Ectodermal cell (in vitro differentiated cells): ENCODE measurements at regions not wholly inside any gene's neighbourhood (a gene's known extent, or its start where the extent isn't known, plus 50 kb on each side); places are given as distances from the start of the nearest gene placed in this dataset.

Experiments
- H3K27ac ChIP-seq: 2 replicates; pipeline ENCODE4 v1.7.0; 2013; ENCODE audit warnings: mild to moderate bottlenecking, low read depth, low read length; ENCODE audit not compliant: insufficient read depth, poor library complexity, severe bottlenecking
- H3K27me3 ChIP-seq: 2 replicates; pipeline ENCODE4 v1.7.0; 2013; ENCODE audit warnings: mild to moderate bottlenecking, low read length; ENCODE audit not compliant: insufficient read depth, control insufficient read depth, poor library complexity, severe bottlenecking
- H3K36me3 ChIP-seq: one replicate; pipeline ENCODE4 v1.7.0; 2013; ENCODE audit warnings: low read length; ENCODE audit not compliant: control insufficient read depth, insufficient read depth
- H3K4me1 ChIP-seq: one replicate; pipeline ENCODE4 v1.7.0; 2013; ENCODE audit warnings: low read length; ENCODE audit not compliant: control insufficient read depth, insufficient read depth
- H3K4me3 ChIP-seq: 2 replicates; pipeline ENCODE4 v1.7.0; 2013; ENCODE audit warnings: low read depth, low read length, control low read depth; ENCODE audit not compliant: insufficient read depth
- H3K9me3 ChIP-seq: 2 replicates; pipeline ENCODE4 v1.7.0; 2013; ENCODE audit warnings: mild to moderate bottlenecking, low read length, moderate library complexity; ENCODE audit not compliant: control insufficient read depth
- WGBS, 2 experiments: methylation state at CpG; one replicate each; pipeline ENCODE4 v1.1.7; 2013; ENCODE audit warnings: missing lambda C conversion rate in 2 of 2; 5-methylcytosine and 5-hydroxymethylcytosine counted together

DNA sequence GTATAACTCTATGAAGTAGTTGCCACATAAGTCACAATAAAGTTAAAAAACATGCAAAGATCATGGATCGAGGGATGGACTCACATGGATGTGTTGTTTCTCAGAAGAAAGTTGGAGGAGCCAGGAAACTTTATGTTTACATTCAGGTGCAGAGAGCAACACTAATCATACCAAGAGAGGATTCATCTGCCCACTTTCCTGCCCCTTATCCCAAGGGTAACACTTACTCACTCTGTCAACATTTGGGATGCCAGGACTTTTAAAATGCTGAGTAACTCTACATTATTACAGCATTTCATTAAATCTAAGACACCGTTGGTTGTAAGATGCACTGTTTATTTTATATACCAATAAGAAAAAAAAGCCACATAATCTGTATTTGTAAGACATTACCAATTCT, 170.4 kb downstream of the KCNE4 start:
- 97 to 100% methylated on average over 1 of the region's 2 CpGs for WGBS, 2 experiments
- Histone ChIP-seq H3K36me3 (no peaks in the 10 kb centered on the region), H3K27ac (no peak overlapping the region), H3K9me3 (no peaks in the 10 kb centered on the region), H3K4me1 (no peaks in the 10 kb centered on the region), H3K27me3 (no peaks in the 10 kb centered on the region), H3K4me3 (no peak overlapping the region)

- 71 to 94% methylated on average over 1 of the region's 1 CpG for WGBS, 2 experiments
- Histone ChIP-seq H3K27ac (no peak overlapping the region), H3K4me1 (no peaks in the 10 kb centered on the region)
Observed at GRCh38 chr2:223223156-223223555, 171.2 kb downstream of the KCNE4 start.

GRCh38 chr2:223225266-223225665, 173.3 kb downstream of the KCNE4 start:
- WGBS, 2 experiments: 95 to 96% methylated on average over 3 of the region's 3 CpGs
- Histone ChIP-seq H3K27me3 (no peaks in the 10 kb centered on the region), H3K9me3 (no peaks in the 10 kb centered on the region), H3K36me3 (no peaks in the 10 kb centered on the region), H3K4me1 (no peaks in the 10 kb centered on the region), H3K4me3 (no peak overlapping the region), H3K27ac (no peak overlapping the region)

More at GRCh38 chr2:223223156-223223555, 171.2 kb downstream of the KCNE4 start:
- H3K36me3 ChIP-seq: no peaks in the 10 kb centered on the region
- H3K27me3 ChIP-seq: no peaks in the 10 kb centered on the region
- no peaks in the 10 kb centered on the region for H3K9me3 ChIP-seq
- no peak overlapping the region for H3K4me3 ChIP-seq

DNA sequence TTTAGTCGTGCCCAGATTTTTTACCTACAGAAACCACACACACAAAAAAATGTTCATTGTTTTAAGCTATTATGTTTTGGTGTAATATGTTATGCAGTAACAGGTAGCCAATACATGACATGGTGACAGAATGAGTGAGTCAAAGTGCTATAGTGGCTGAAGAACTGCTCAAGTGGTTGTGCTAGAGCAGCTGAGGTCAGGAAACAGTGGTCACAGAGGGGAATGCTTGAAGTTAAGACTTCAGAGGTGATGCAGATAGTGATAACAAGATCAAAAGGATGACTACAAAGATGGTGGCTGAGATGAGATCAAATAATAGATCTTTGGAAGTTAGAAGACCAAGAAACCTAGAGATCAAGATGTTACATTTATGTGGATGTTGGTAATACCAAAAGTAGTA, 174.3 kb downstream of the KCNE4 start:
- Histone ChIP-seq H3K4me3 (no peak overlapping the region), H3K27ac (no peak overlapping the region), H3K27me3 (no peaks in the 10 kb centered on the region), H3K36me3 (no peaks in the 10 kb centered on the region), H3K4me1 (no peaks in the 10 kb centered on the region), H3K9me3 (no peaks in the 10 kb centered on the region)
- 33 to 71% methylated on average over 1 of the region's 1 CpG for WGBS, 2 experiments

GRCh38 chr2:223227338-223227737, 175.3 kb downstream of the KCNE4 start:
- H3K36me3 ChIP-seq: no peaks in the 10 kb centered on the region
- no peak overlapping the region for H3K4me3 ChIP-seq
- no peak overlapping the region for H3K27ac ChIP-seq
- H3K9me3 ChIP-seq: no peaks in the 10 kb centered on the region
- H3K27me3 ChIP-seq: no peaks in the 10 kb centered on the region
- H3K4me1 ChIP-seq: no peaks in the 10 kb centered on the region
- 55 to 56% methylated on average over 2 of the region's 2 CpGs for WGBS, 2 experiments

GRCh38 chr2:223228871-223229270, 176.9 kb downstream of the KCNE4 start:
- Histone ChIP-seq H3K36me3 (no peaks in the 10 kb centered on the region), H3K4me1 (no peaks in the 10 kb centered on the region), H3K27ac (no peak overlapping the region), H3K9me3 (no peaks in the 10 kb centered on the region), H3K4me3 (no peak overlapping the region), H3K27me3 (no peaks in the 10 kb centered on the region)

DNA sequence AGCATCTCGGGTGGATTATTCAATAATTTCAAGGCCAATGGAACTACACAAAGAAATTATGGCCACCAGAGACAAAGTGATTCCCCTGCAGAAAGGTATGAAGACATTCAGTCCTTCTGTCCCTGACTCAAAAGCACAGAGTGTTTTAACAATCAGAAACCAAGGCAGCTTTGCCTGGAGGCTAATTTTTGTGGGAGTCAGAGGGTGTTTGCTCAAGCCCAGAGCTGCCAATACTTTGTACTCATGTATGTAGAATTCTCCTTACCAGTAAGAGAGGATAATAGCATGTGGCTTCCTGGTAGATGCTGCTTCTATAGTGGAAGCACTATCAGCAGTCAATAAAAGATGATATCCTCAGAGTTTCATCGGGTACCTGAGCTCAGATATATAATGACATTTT, 178.4 kb downstream of the KCNE4 start:
- H3K4me3 ChIP-seq: no peak overlapping the region
- no peaks in the 10 kb centered on the region for H3K9me3 ChIP-seq
- H3K27me3 ChIP-seq: no peaks in the 10 kb centered on the region
- 97 to 98% methylated on average over 1 to 2 of the region's 2 CpGs for WGBS, 2 experiments
- no peaks in the 10 kb centered on the region for H3K36me3 ChIP-seq
- H3K4me1 ChIP-seq: no peaks in the 10 kb centered on the region
- H3K27ac ChIP-seq: no peak overlapping the region

DNA sequence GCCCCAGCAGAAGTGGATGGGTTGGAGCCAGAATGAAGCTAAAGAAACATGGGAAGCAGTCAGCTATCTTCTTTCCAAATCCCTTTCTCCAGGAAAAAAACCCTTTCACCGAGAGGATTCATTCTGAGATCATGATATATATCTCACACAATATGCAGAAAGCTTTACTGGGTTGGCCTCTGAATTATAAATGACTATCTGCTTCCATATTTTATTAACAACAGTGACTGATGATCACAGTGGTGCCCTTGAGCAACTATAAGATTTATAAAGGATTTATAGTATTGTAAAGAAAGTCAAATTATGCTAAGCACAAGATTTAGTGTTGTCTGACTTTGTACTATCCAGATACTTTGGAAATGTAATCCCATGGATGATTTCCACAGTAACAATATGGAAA, 180.3 kb downstream of the KCNE4 start:
- Histone ChIP-seq H3K27ac (no peak overlapping the region), H3K4me1 (no peaks in the 10 kb centered on the region), H3K9me3 (no peaks in the 10 kb centered on the region), H3K36me3 (no peaks in the 10 kb centered on the region), H3K4me3 (no peak overlapping the region), H3K27me3 (no peaks in the 10 kb centered on the region)
- 100% methylated on average over 1 of the region's 1 CpG for WGBS, 2 experiments

GRCh38 chr2:223232896-223233295, 180.9 kb downstream of the KCNE4 start:
- H3K27me3 ChIP-seq: no peaks in the 10 kb centered on the region
- H3K9me3 ChIP-seq: no peaks in the 10 kb centered on the region
- WGBS, 2 experiments: 100% methylated on average over 2 of the region's 2 CpGs
- H3K4me1 ChIP-seq: no peaks in the 10 kb centered on the region
- no peak overlapping the region for H3K27ac ChIP-seq
- H3K36me3 ChIP-seq: no peaks in the 10 kb centered on the region
- no peak overlapping the region for H3K4me3 ChIP-seq

GRCh38 chr2:223235986-223236385, 184.0 kb downstream of the KCNE4 start:
- Histone ChIP-seq H3K4me3 (no peak overlapping the region), H3K9me3 (no peaks in the 10 kb centered on the region), H3K4me1 (no peaks in the 10 kb centered on the region), H3K27me3 (no peaks in the 10 kb centered on the region), H3K27ac (no peak overlapping the region), H3K36me3 (no peaks in the 10 kb centered on the region)
- 86 to 95% methylated on average over 2 of the region's 2 CpGs for WGBS, 2 experiments

- Histone ChIP-seq H3K27me3 (no peaks in the 10 kb centered on the region), H3K9me3 (no peaks in the 10 kb centered on the region), H3K27ac (no peak overlapping the region), H3K4me3 (no peak overlapping the region), H3K4me1 (no peaks in the 10 kb centered on the region), H3K36me3 (no peaks in the 10 kb centered on the region)
- WGBS, 2 experiments: 91 to 100% methylated on average over 2 of the region's 2 CpGs
Observed at GRCh38 chr2:223238301-223238700, 186.3 kb downstream of the KCNE4 start.
